GM10248 (cell line): ENCODE measurements at regions not wholly inside any gene's neighbourhood (a gene's known extent, or its start where the extent isn't known, plus 50 kb on each side); places are given as distances from the start of the nearest gene placed in this dataset.
"Not testable (repeated sequence)": the region's sequence is repeated elsewhere in the genome, so short reads cannot be mapped to it uniquely, and the experiment has no call there.

ENCODE experiments used
- CTCF ChIA-PET: fragments of 300-600 bp; sonication (Branson Sonifier 250); formaldehyde crosslinking; extraction: SDS; loops from one replicate; lab custom pipeline; 2021; ENCODE audit warnings: antibody characterized with exemption; lab: Yijun Ruan, JAX
- POLR2A ChIA-PET: fragments of 350-650 bp; sonication (Branson Sonifier 250); formaldehyde crosslinking; extraction: SDS; loops from one replicate; lab custom pipeline; 2020; ENCODE audit warnings: antibody characterized with exemption; lab: Yijun Ruan, JAX
- DNase-seq: peaks from one replicate; pipeline ENCODE4 v3.0.0; 2012; ENCODE audit errors: extremely low spot score
- CTCF ChIP-seq: IDR thresholded peaks from 2 replicates; pipeline ENCODE4 v1.5.1; 2012; ENCODE audit warnings: mild to moderate bottlenecking, low read depth; ENCODE audit errors: extremely low read depth, missing control alignments, control extremely low read depth

GRCh38 chr13:73307481-73307880 lies 248.7 kb downstream of the KLF5 start:
- no peak for DNase-seq
- POLR2A ChIA-PET = no interaction called here
- CTCF ChIA-PET = no interaction called here
- no peak for TF ChIP-seq CTCF

- no peak for DNase-seq
- CTCF ChIA-PET = no interaction called here
- POLR2A ChIA-PET = no interaction called here
- TF ChIP-seq CTCF = no peak
These were observed 247.9 kb downstream of the KLF5 start for GRCh38 chr13:73306688-73307087.

- ChIA-PET CTCF (interaction anchor here (1.9 kb wide), 1 partner anchor 14 kb away, joined by 6 read pairs; no protein-coding TSS in a partner anchor), POLR2A (no interaction called here)
- DNase-seq = no peak
- no peak for TF ChIP-seq CTCF
These were observed 245.6 kb downstream of the KLF5 start for GRCh38 chr13:73304442-73304841.

- ChIA-PET POLR2A (no interaction called here), CTCF (interaction anchor here (1.9 kb wide), 1 partner anchor 13 kb away, joined by 6 read pairs; no protein-coding TSS in a partner anchor)
- TF ChIP-seq CTCF = no peak
- DNase-seq = no peak
These were observed 245.0 kb downstream of the KLF5 start for GRCh38 chr13:73303851-73304250.

- CTCF ChIA-PET, DNase-seq, POLR2A ChIA-PET: not testable (repeated sequence)
These were observed 242.8 kb downstream of the KLF5 start for GRCh38 chr13:73301622-73302021.

GRCh38 chr13:73300718-73301425 lies 242.1 kb downstream of the KLF5 start:
- no peak for TF ChIP-seq CTCF
- ChIA-PET CTCF (interaction anchor here (0.7 to 1.1 kb wide), 2 partner anchors 10 to 11 kb away, joined by 3 read pairs; no protein-coding TSS in a partner anchor), POLR2A (no interaction called here)
- DNase-seq = no peak

- no peak for TF ChIP-seq CTCF
- POLR2A ChIA-PET = interaction anchor here (0.6 kb wide), 1 partner anchor 259 kb away, joined by 4 read pairs; no protein-coding TSS in a partner anchor
- CTCF ChIA-PET = interaction anchor here (0.7 to 1.1 kb wide), 2 partner anchors 10 to 12 kb away, joined by 3 read pairs; no protein-coding TSS in a partner anchor
- no peak for DNase-seq
These were observed 241.0 kb downstream of the KLF5 start for GRCh38 chr13:73299787-73300186.
